Lung (tissue), 11 donors: ENCODE measurements at regions not wholly inside any gene's neighbourhood (a gene's known extent, or its start where the extent isn't known, plus 50 kb on each side); places are given as distances from the start of the nearest gene placed in this dataset.
A peak's percentile ranks its signal among the peaks of the same experiment; 100 is the strongest.

Experiments
- ATAC-seq: fragments of 200-7000 bp; cut with Tn5 transposase; one replicate; pipeline ENCODE4 v1.9.1; 2020; ENCODE audit warnings: moderate number of reproducible peaks; ENCODE audit not compliant: insufficient read depth, low FRiP score
- DNase-seq, 3 donors: peaks; one replicate each; pipeline ENCODE4 v3.0.0-alpha.2; 2013 to 2017
- H3K27ac ChIP-seq, 2 donors: one replicate each; pipeline ENCODE4 v1.5.1; 2013; ENCODE audit warnings: mild to moderate bottlenecking in 2 of 2, moderate library complexity in 2 of 2, control low read depth in 1 of 2, inconsistent platforms in 1 of 2, low read depth in 1 of 2, low read length in 1 of 2
- H3K27me3 ChIP-seq, 3 donors: one replicate each; pipeline ENCODE4 v1.5.1; 2013; ENCODE audit warnings: low read length in 2 of 3; ENCODE audit not compliant: control insufficient read depth in 3 of 3, insufficient read depth in 3 of 3
- H3K36me3 ChIP-seq, 4 donors: one replicate each; pipeline ENCODE4 v1.5.1; 2013; ENCODE audit warnings: low read length in 4 of 4, mild to moderate bottlenecking in 1 of 4, moderate library complexity in 1 of 4; ENCODE audit not compliant: control insufficient read depth in 4 of 4, insufficient read depth in 4 of 4
- H3K4me1 ChIP-seq, 5 donors: one replicate each; pipeline ENCODE4 v1.5.1; 2013; ENCODE audit warnings: low read length in 5 of 5, mild to moderate bottlenecking in 2 of 5, moderate library complexity in 1 of 5; ENCODE audit not compliant: control insufficient read depth in 5 of 5, insufficient read depth in 5 of 5
- H3K4me3 ChIP-seq: one replicate; pipeline ENCODE4 v1.5.1; 2013; ENCODE audit warnings: mild to moderate bottlenecking, control low read depth, moderate library complexity
- H3K9ac ChIP-seq, 2 donors: one replicate each; pipeline ENCODE4 v1.5.1; 2013; ENCODE audit warnings: low read length in 2 of 2, control low read depth in 1 of 2; ENCODE audit not compliant: insufficient read depth in 1 of 2
- H3K9me3 ChIP-seq, 4 donors: one replicate each; pipeline ENCODE4 v1.5.1; 2013; ENCODE audit warnings: low read length in 3 of 4, mild to moderate bottlenecking in 1 of 4, moderate library complexity in 1 of 4; ENCODE audit not compliant: control insufficient read depth in 4 of 4, insufficient read depth in 3 of 4
- WGBS, 2 donors: extraction: QIAGEN DNeasy Blood & Tissue Kit; methylation state at CpG; one replicate each; pipeline ENCODE4 v1.1.7; 2013; 5-methylcytosine and 5-hydroxymethylcytosine counted together
- TF ChIP-seq, protein P1 (sequence below): IDR thresholded peaks from 2 replicates; pipeline ENCODE4 v1.5.1; 2012; ENCODE audit warnings: mild to moderate bottlenecking; ENCODE audit errors: control extremely low read depth, extremely low read depth
- donor health status: control.
- donor health status: control.
- donor health status: Bipolar disorder and iron deficiency.
- donor health status: healthy.
- donor health status: DM: yes; HTN: yes; CAD: no.

DNA sequence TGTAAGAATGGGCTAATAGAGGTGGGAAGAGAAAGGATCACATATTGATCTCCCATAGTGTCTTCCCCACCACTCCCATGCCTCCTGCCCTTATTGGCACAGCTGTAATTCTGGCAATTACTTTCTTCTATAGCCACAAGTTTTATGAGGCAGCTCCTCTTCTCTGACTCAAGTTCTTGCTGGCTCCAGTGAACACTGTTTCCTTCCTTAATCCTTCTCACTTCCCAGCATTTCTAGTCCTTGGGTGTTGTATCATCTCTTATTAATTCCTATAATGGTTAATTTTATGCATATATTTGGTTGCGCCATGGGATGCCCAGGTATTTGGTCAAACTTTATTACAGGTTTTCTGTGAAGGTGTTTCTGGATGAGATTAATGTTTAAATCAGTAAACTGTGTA, 103.3 kb downstream of the MRPL39 start:
- Histone ChIP-seq H3K4me3 (no peak overlapping the region), H3K9me3 (no peaks in the 10 kb centered on the region), H3K4me1 (no peaks in the 10 kb centered on the region), H3K27me3 (no peaks in the 10 kb centered on the region), H3K27ac (no peak overlapping the region), H3K9ac (no peak overlapping the region), H3K36me3 (no peaks in the 10 kb centered on the region)
- TF ChIP-seq, protein P1, sequence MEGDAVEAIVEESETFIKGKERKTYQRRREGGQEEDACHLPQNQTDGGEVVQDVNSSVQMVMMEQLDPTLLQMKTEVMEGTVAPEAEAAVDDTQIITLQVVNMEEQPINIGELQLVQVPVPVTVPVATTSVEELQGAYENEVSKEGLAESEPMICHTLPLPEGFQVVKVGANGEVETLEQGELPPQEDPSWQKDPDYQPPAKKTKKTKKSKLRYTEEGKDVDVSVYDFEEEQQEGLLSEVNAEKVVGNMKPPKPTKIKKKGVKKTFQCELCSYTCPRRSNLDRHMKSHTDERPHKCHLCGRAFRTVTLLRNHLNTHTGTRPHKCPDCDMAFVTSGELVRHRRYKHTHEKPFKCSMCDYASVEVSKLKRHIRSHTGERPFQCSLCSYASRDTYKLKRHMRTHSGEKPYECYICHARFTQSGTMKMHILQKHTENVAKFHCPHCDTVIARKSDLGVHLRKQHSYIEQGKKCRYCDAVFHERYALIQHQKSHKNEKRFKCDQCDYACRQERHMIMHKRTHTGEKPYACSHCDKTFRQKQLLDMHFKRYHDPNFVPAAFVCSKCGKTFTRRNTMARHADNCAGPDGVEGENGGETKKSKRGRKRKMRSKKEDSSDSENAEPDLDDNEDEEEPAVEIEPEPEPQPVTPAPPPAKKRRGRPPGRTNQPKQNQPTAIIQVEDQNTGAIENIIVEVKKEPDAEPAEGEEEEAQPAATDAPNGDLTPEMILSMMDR, result no peak
- no peak for ATAC-seq
- DNase-seq, result no peak
- 98 to 100% methylated on average over 1 of the region's 1 CpG for WGBS, 2 donors

DNA sequence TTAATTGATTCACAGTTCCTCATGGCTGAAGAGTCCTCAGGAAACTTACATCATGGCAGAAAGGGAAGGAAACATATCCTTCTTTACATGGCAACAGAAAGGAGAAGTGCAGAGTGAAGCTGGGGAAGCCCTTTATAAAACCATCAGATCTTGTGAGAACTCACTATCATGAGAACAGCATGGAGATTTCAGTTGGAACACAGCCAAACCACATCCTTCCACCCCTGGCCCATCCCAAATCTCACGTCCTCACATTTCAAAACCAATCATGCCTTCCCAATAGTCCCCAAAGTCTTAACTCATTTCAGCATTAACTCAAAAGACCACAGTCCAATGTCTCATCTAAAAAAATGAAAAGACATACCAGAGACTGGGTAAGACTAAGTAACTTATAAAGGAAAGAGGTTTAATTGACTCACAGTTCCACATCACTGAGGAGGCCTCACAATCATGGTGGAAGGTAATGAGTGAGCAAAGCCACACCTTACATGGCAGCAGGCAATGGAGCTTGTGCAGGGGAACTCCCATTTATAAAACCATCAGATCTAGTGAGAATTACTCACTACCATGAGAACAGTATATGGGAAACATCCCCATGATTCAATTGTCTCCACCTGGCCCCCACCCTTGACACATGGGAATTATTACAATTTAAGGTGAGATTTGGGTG, 105.2 kb downstream of the MRPL39 start:
- WGBS, 2 donors, result 9 to 21% methylated on average over 1 of the region's 1 CpG
- Histone ChIP-seq H3K27me3 (no peaks in the 10 kb centered on the region), H3K4me1 (no peaks in the 10 kb centered on the region)

DNA sequence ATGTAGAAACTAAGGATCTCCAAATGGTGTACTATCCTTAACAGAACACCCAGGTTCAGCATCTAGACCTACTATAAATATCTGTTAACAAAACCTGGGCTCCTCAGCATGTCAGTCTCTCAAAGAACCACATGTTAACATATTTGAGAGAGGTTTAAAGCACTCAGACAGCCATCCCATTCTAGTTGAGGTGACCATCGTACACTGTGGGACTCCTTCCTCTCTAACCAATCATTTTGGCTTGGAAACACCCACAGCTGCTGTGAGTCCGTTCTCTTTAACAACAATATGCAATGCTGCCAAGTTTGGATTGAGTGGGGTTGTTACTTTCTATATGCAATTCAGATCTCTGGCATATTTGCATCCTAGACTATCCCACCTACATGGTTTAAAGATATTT, 105.8 kb downstream of the MRPL39 start:
- TF ChIP-seq, protein P1, result no peak
- Histone ChIP-seq H3K4me3 (no peak overlapping the region), H3K36me3 (no peaks in the 10 kb centered on the region), H3K9ac (no peak overlapping the region), H3K4me1 (no peaks in the 10 kb centered on the region), H3K27ac (no peak overlapping the region), H3K9me3 (no peaks in the 10 kb centered on the region), H3K27me3 (no peaks in the 10 kb centered on the region)
- WGBS, 2 donors, result 68 to 82% methylated on average over 2 of the region's 2 CpGs
- no peak for ATAC-seq
- DNase-seq, result peak in 1 of 3 donors; percentile 5

More for the DNA sequence above, 105.2 kb downstream of the MRPL39 start:
- peak in 1 of 3 donors; percentile 3 for DNase-seq
- H3K9ac ChIP-seq, result no peak overlapping the region
- no peak overlapping the region for H3K4me3 ChIP-seq
- no peaks in the 10 kb centered on the region for H3K36me3 ChIP-seq
- ATAC-seq, result no peak
- TF ChIP-seq, protein P1, result no peak
- H3K27ac ChIP-seq, result no peak overlapping the region
- H3K9me3 ChIP-seq, result no peaks in the 10 kb centered on the region

DNA sequence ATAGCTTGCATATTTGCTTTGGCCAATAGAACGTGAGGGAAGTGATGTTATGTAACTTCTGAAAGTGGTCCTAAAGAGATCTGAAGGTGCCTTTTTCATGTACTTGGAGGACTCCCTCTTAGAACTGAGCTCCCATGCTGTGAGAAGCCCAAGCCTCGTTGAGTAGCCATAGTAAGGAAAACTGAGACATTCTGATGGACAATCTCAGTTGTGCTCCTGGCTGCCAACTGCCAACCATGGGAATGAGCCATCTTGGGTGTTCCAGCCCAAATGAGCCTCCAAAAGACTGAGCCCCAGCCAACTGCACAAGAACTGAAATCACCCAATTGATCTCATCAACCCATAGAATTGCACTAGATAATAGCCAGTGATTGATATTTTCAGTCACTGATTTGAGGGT, 106.7 kb downstream of the MRPL39 start:
- ATAC-seq (no peak), DNase-seq (no peak)
- H3K9ac ChIP-seq, result no peak overlapping the region
- H3K4me3 ChIP-seq, result no peak overlapping the region
- WGBS, 2 donors, result 69 to 76% methylated on average over 2 of the region's 2 CpGs
- no peaks in the 10 kb centered on the region for H3K36me3 ChIP-seq
- no peak overlapping the region for H3K27ac ChIP-seq
- H3K9me3 ChIP-seq, result no peaks in the 10 kb centered on the region
- H3K4me1 ChIP-seq, result no peaks in the 10 kb centered on the region
- TF ChIP-seq, protein P1, result no peak
- H3K27me3 ChIP-seq, result no peaks in the 10 kb centered on the region
